Spleen (tissue), 11 donors: ENCODE measurements at regions not wholly inside any gene's neighbourhood (a gene's known extent, or its start where the extent isn't known, plus 50 kb on each side); places are given as distances from the start of the nearest gene placed in this dataset.
A peak's percentile ranks its signal among the peaks of the same experiment; 100 is the strongest.

ENCODE experiments used
- DNase-seq: peaks from one replicate; pipeline ENCODE4 v3.0.0-alpha.2; 2020
- H3K27ac ChIP-seq, 8 donors: fragments of 200-600 bp; sonication (generic) in 7 of 8; 1 replicate in 4 of 8; 2 replicates in 4 of 8; pipeline versions ENCODE4 v1.5.0 to v1.8.0; 2016 to 2021; ENCODE audit warnings: inconsistent platforms in 4 of 8, mild to moderate bottlenecking in 4 of 8, moderate library complexity in 1 of 8
- H3K27me3 ChIP-seq, 7 donors: fragments of 200-600 bp; sonication (generic) in 6 of 7; replicated peaks in 1 of 7; 1 replicate in 4 of 7; 2 replicates in 3 of 7; pipeline versions ENCODE4 v1.5.0 to v1.8.0; 2016 to 2021; ENCODE audit warnings: inconsistent platforms in 3 of 7, mild to moderate bottlenecking in 1 of 7
- H3K36me3 ChIP-seq, 6 donors: fragments of 200-600 bp; sonication (generic) in 5 of 6; 1 replicate in 4 of 6; 2 replicates in 2 of 6; pipeline versions ENCODE4 v1.5.0 to v1.8.0; 2016 to 2021; ENCODE audit warnings: inconsistent platforms in 2 of 6
- H3K4me1 ChIP-seq, 6 donors: fragments of 200-600 bp; sonication (generic) in 5 of 6; 1 replicate in 3 of 6; 2 replicates in 3 of 6; pipeline versions ENCODE4 v1.5.0 to v1.8.0; 2016 to 2021; ENCODE audit warnings: inconsistent platforms in 3 of 6
- H3K4me3 ChIP-seq, 8 donors: fragments of 200-600 bp; sonication (generic) in 7 of 8; 1 replicate in 4 of 8; 2 replicates in 4 of 8; pipeline versions ENCODE4 v1.5.0 to v1.8.0; 2016 to 2021; ENCODE audit warnings: inconsistent platforms in 4 of 8, mild to moderate bottlenecking in 4 of 8, moderate library complexity in 2 of 8
- H3K9me3 ChIP-seq, 8 donors: fragments of 200-600 bp; sonication (generic) in 7 of 8; 1 replicate in 4 of 8; 2 replicates in 4 of 8; pipeline versions ENCODE4 v1.5.0 to v1.8.0; 2016 to 2021; ENCODE audit warnings: inconsistent platforms in 4 of 8
- CTCF ChIP-seq, 11 experiments: fragments of 200-600 bp in 7 of 11; fragments of 450-650 bp in 4 of 11; sonication (generic) in 4 of 11; IDR thresholded peaks in 8 of 11; conservative IDR thresholded peaks in 3 of 11; 1 replicate in 7 of 11; 2 replicates in 4 of 11; pipeline versions ENCODE4 v1.4.0 to v1.8.0; 2016 to 2021; ENCODE audit warnings: antibody characterized with exemption in 11 of 11, inconsistent platforms in 4 of 11, mild to moderate bottlenecking in 1 of 11
- POLR2A ChIP-seq, 3 donors: fragments of 450-650 bp; IDR thresholded peaks; one replicate each; pipeline ENCODE4 v1.5.1; 2017; ENCODE audit warnings: antibody characterized with exemption in 3 of 3, mild to moderate bottlenecking in 1 of 3
- POLR2AphosphoS5 ChIP-seq, 3 donors: sonication (generic); formaldehyde crosslinking; IDR thresholded peaks; one replicate each; pipeline ENCODE4 v1.5.1; 2017; ENCODE audit warnings: antibody characterized with exemption in 3 of 3
- WGBS, 5 donors: extraction: QIAGEN DNeasy Blood & Tissue Kit in 3 of 5; methylation state at CpG; one replicate each; pipeline versions ENCODE4 v1.1.5 to v1.1.7; 2013 to 2018; 5-methylcytosine and 5-hydroxymethylcytosine counted together
- intact Hi-C: fragments of 100-400 bp; cut with DNase I; formaldehyde crosslinking; loops from one replicate; pipeline ENCODE4 v1.15.0; 2023; ENCODE audit warnings: low total_unique reads
- donor health status: healthy with polysubstance abuse.
- donor health status: DM: no; HTN: no; CAD: no; lungs with moderate emphysema.
- donor health status: DM: no; HTN: no; CAD: no.
- donor health status: Bipolar disorder and iron deficiency.
- donor health status: healthy.
- donor health status: DM: no; HTN: no; CAD: no.
- donor health status: DM: yes; HTN: yes; CAD: no.

- peak; percentile 61 for DNase-seq
- Histone ChIP-seq H3K4me3 (no peak overlapping the region), H3K4me1 (peaks cover 5 to 34% (median 17%) of the 10 kb centered on the region in 6 donors), H3K9me3 (no peaks in the 10 kb centered on the region), H3K27me3 (peaks cover 0 to 15% (median 0%) of the 10 kb centered on the region in 7 donors), H3K27ac (peak overlapping the region in 2 of 8 donors; percentile 57 to 59), H3K36me3 (no peaks in the 10 kb centered on the region)
- intact Hi-C loops = no loop called here
- TF ChIP-seq CTCF (IDR thresholded peaks at IDR 0.05 in 8 of 11, conservative IDR thresholded peaks at IDR 0.05 in 3 of 11) = no peak
- TF ChIP-seq POLR2AphosphoS5 (IDR thresholded peaks at IDR 0.05) = peak in 2 of 3 donors; percentile 26 to 71
- 51 to 66% (median 59%) methylated on average over 4 to 8 of the region's 8 CpGs for WGBS, 5 donors
Measured at GRCh38 chr9:89842267-89842768, 237.5 kb downstream of the GADD45G start.

- peak; percentile 19 for DNase-seq
- Histone ChIP-seq H3K36me3 (no peaks in the 10 kb centered on the region), H3K27ac (peak overlapping the region in 2 of 8 donors; percentile 57 to 59), H3K4me1 (peaks cover 5 to 27% (median 17%) of the 10 kb centered on the region in 6 donors), H3K27me3 (peaks cover 0 to 15% (median 0%) of the 10 kb centered on the region in 7 donors), H3K9me3 (no peaks in the 10 kb centered on the region), H3K4me3 (no peak overlapping the region)
- intact Hi-C loops = no loop called here
- WGBS, 5 donors = 64 to 93% (median 79%) methylated on average over 5 of the region's 5 CpGs
- no peak for TF ChIP-seq CTCF (IDR thresholded peaks at IDR 0.05 in 8 of 11, conservative IDR thresholded peaks at IDR 0.05 in 3 of 11)
- TF ChIP-seq POLR2AphosphoS5 (IDR thresholded peaks at IDR 0.05) = peak in 1 of 3 donors; percentile 28
Measured at GRCh38 chr9:89843074-89843473, 238.3 kb downstream of the GADD45G start.

GRCh38 chr9:89843591-89843990 is 238.8 kb downstream of the GADD45G start:
- intact Hi-C loops = no loop called here
- Histone ChIP-seq H3K9me3 (no peaks in the 10 kb centered on the region), H3K36me3 (no peaks in the 10 kb centered on the region), H3K27ac (peak overlapping the region in 3 of 8 donors; percentile 2 to 57 (median 27)), H3K27me3 (peaks cover 0 to 15% (median 0%) of the 10 kb centered on the region in 7 donors), H3K4me3 (no peak overlapping the region), H3K4me1 (peaks cover 5 to 27% (median 17%) of the 10 kb centered on the region in 6 donors)
- 92 to 97% (median 93%) methylated on average over 3 of the region's 3 CpGs for WGBS, 5 donors
- TF ChIP-seq CTCF (IDR thresholded peaks at IDR 0.05 in 8 of 11, conservative IDR thresholded peaks at IDR 0.05 in 3 of 11) (no peak), POLR2AphosphoS5 (IDR thresholded peaks at IDR 0.05) (no peak), POLR2A (IDR thresholded peaks at IDR 0.05) (no peak)
- DNase-seq = peak; percentile 9

GRCh38 chr9:89844075-89844474 is 239.3 kb downstream of the GADD45G start:
- DNase-seq = peak; percentile 20
- peak overlapping the region in 2 of 8 donors; percentile 27 to 57 for H3K27ac ChIP-seq
- H3K4me3 ChIP-seq = no peak overlapping the region
- intact Hi-C loops = no loop called here
- TF ChIP-seq CTCF (IDR thresholded peaks at IDR 0.05 in 8 of 11, conservative IDR thresholded peaks at IDR 0.05 in 3 of 11) (no peak), POLR2A (IDR thresholded peaks at IDR 0.05) (no peak), POLR2AphosphoS5 (IDR thresholded peaks at IDR 0.05) (no peak)
- peaks cover 0 to 15% (median 0%) of the 10 kb centered on the region in 7 donors for H3K27me3 ChIP-seq
- H3K9me3 ChIP-seq = no peaks in the 10 kb centered on the region
- WGBS, 5 donors = 87 to 99% (median 91%) methylated on average over 5 of the region's 5 CpGs
- peaks cover 5 to 26% (median 16%) of the 10 kb centered on the region in 6 donors for H3K4me1 ChIP-seq
- no peaks in the 10 kb centered on the region for H3K36me3 ChIP-seq
